ENCODE measurements at regions not wholly inside any gene's neighbourhood (a gene's known extent, or its start where the extent isn't known, plus 50 kb on each side); places are given as distances from the start of the nearest gene placed in this dataset.

- Histone ChIP-seq H3K4me1 (ENCODE audit: control insufficient read depth, low read depth, low read length) (no peaks in the 10 kb centered on the region), H4K5ac (ENCODE audit: low read length) (no peak overlapping the region), H3K4ac (ENCODE audit: low read depth, low read length) (no peak overlapping the region), H3K9ac (ENCODE audit: low read length) (no peak overlapping the region), H3K23ac (ENCODE audit: low read length) (no peak overlapping the region), H4K8ac (ENCODE audit: low read depth, low read length) (no peak overlapping the region), H3K27ac (ENCODE audit: low read depth, low read length) (no peak overlapping the region), H3K4me3 (ENCODE audit: low read length) (no peak overlapping the region), H3K36me3 (ENCODE audit: control insufficient read depth, insufficient read depth, low read length) (no peaks in the 10 kb centered on the region), H3K79me1 (ENCODE audit: low read length) (no peaks in the 10 kb centered on the region), H2BK120ac (ENCODE audit: low read depth, low read length) (no peak overlapping the region), H2BK15ac (replicated peaks; ENCODE audit: low read depth) (no peak overlapping the region), H3K79me2 (ENCODE audit: control insufficient read depth, insufficient read depth, low read length) (no peaks in the 10 kb centered on the region), H2AK5ac (ENCODE audit: low read length) (no peak overlapping the region), H3K18ac (ENCODE audit: low read length) (no peak overlapping the region), H3K4me2 (ENCODE audit: low read length) (no peak overlapping the region), H3K56ac (ENCODE audit: low read length) (no peak overlapping the region), H3K27me3 (ENCODE audit: insufficient read depth, low read length, poor library complexity) (no peaks in the 10 kb centered on the region), H2BK5ac (ENCODE audit: low read length) (no peak overlapping the region)
- no CpG with 5 or more reads among the region's 3 CpGs for WGBS (ENCODE audit: extremely low coverage, insufficient coverage, low lambda C conversion rate)
- DNase-seq, result no peak
Observed at GRCh38 chr2:118521272-118521671, 326.2 kb downstream of the EN1 start.

GRCh38 chr2:118520246-118520645, 327.2 kb downstream of the EN1 start:
- Histone ChIP-seq H3K36me3 (ENCODE audit: control insufficient read depth, insufficient read depth, low read length) (no peaks in the 10 kb centered on the region), H3K4me3 (ENCODE audit: low read length) (no peak overlapping the region), H3K4me2 (ENCODE audit: low read length) (no peak overlapping the region), H3K23ac (ENCODE audit: low read length) (no peak overlapping the region), H2AK5ac (ENCODE audit: low read length) (no peak overlapping the region), H3K4me1 (ENCODE audit: control insufficient read depth, low read depth, low read length) (no peaks in the 10 kb centered on the region), H2BK120ac (ENCODE audit: low read depth, low read length) (no peak overlapping the region), H3K18ac (ENCODE audit: low read length) (no peak overlapping the region), H3K27ac (ENCODE audit: low read depth, low read length) (no peak overlapping the region), H3K9ac (ENCODE audit: low read length) (no peak overlapping the region), H3K27me3 (ENCODE audit: insufficient read depth, low read length, poor library complexity) (no peaks in the 10 kb centered on the region), H4K5ac (ENCODE audit: low read length) (no peak overlapping the region), H3K79me2 (ENCODE audit: control insufficient read depth, insufficient read depth, low read length) (no peaks in the 10 kb centered on the region), H4K8ac (ENCODE audit: low read depth, low read length) (no peak overlapping the region), H2BK15ac (replicated peaks; ENCODE audit: low read depth) (no peak overlapping the region), H3K79me1 (ENCODE audit: low read length) (no peaks in the 10 kb centered on the region), H2BK5ac (ENCODE audit: low read length) (no peak overlapping the region), H3K4ac (ENCODE audit: low read depth, low read length) (no peak overlapping the region), H3K56ac (ENCODE audit: low read length) (no peak overlapping the region)
- no peak for DNase-seq
- no CpG with 5 or more reads among the region's 4 CpGs for WGBS (ENCODE audit: extremely low coverage, insufficient coverage, low lambda C conversion rate)

- Histone ChIP-seq H3K4me1 (ENCODE audit: control insufficient read depth, low read depth, low read length) (no peaks in the 10 kb centered on the region), H4K8ac (ENCODE audit: low read depth, low read length) (no peak overlapping the region), H2AK5ac (ENCODE audit: low read length) (no peak overlapping the region), H2BK15ac (replicated peaks; ENCODE audit: low read depth) (no peak overlapping the region), H3K9ac (ENCODE audit: low read length) (no peak overlapping the region), H3K27ac (ENCODE audit: low read depth, low read length) (no peak overlapping the region), H3K4ac (ENCODE audit: low read depth, low read length) (no peak overlapping the region), H3K4me3 (ENCODE audit: low read length) (no peak overlapping the region), H3K23ac (ENCODE audit: low read length) (no peak overlapping the region), H4K5ac (ENCODE audit: low read length) (no peak overlapping the region), H3K79me2 (ENCODE audit: control insufficient read depth, insufficient read depth, low read length) (no peaks in the 10 kb centered on the region), H3K56ac (ENCODE audit: low read length) (no peak overlapping the region), H3K27me3 (ENCODE audit: insufficient read depth, low read length, poor library complexity) (no peaks in the 10 kb centered on the region), H3K79me1 (ENCODE audit: low read length) (no peaks in the 10 kb centered on the region), H2BK5ac (ENCODE audit: low read length) (no peak overlapping the region), H3K4me2 (ENCODE audit: low read length) (no peak overlapping the region), H2BK120ac (ENCODE audit: low read depth, low read length) (no peak overlapping the region), H3K18ac (ENCODE audit: low read length) (no peak overlapping the region), H3K36me3 (ENCODE audit: control insufficient read depth, insufficient read depth, low read length) (no peaks in the 10 kb centered on the region)
- DNase-seq, result no peak
Observed at GRCh38 chr2:118519511-118519910, 327.9 kb downstream of the EN1 start.

- Histone ChIP-seq H2BK15ac (replicated peaks; ENCODE audit: low read depth) (no peak overlapping the region), H3K27ac (ENCODE audit: low read depth, low read length) (no peak overlapping the region), H2AK5ac (ENCODE audit: low read length) (no peak overlapping the region), H4K8ac (ENCODE audit: low read depth, low read length) (no peak overlapping the region), H3K9ac (ENCODE audit: low read length) (no peak overlapping the region), H3K23ac (ENCODE audit: low read length) (no peak overlapping the region), H3K4me2 (ENCODE audit: low read length) (no peak overlapping the region), H3K56ac (ENCODE audit: low read length) (no peak overlapping the region), H3K18ac (ENCODE audit: low read length) (no peak overlapping the region), H3K79me2 (ENCODE audit: control insufficient read depth, insufficient read depth, low read length) (no peaks in the 10 kb centered on the region), H3K36me3 (ENCODE audit: control insufficient read depth, insufficient read depth, low read length) (no peaks in the 10 kb centered on the region), H2BK5ac (ENCODE audit: low read length) (no peak overlapping the region), H3K27me3 (ENCODE audit: insufficient read depth, low read length, poor library complexity) (no peaks in the 10 kb centered on the region), H4K5ac (ENCODE audit: low read length) (no peak overlapping the region), H2BK120ac (ENCODE audit: low read depth, low read length) (no peak overlapping the region), H3K4me1 (ENCODE audit: control insufficient read depth, low read depth, low read length) (no peaks in the 10 kb centered on the region), H3K4ac (ENCODE audit: low read depth, low read length) (no peak overlapping the region), H3K79me1 (ENCODE audit: low read length) (no peaks in the 10 kb centered on the region), H3K4me3 (ENCODE audit: low read length) (no peak overlapping the region)
- no peak for DNase-seq
- no CpG with 5 or more reads among the region's 4 CpGs for WGBS (ENCODE audit: extremely low coverage, insufficient coverage, low lambda C conversion rate)
Observed at GRCh38 chr2:118510807-118511206, 336.6 kb downstream of the EN1 start.

DNA sequence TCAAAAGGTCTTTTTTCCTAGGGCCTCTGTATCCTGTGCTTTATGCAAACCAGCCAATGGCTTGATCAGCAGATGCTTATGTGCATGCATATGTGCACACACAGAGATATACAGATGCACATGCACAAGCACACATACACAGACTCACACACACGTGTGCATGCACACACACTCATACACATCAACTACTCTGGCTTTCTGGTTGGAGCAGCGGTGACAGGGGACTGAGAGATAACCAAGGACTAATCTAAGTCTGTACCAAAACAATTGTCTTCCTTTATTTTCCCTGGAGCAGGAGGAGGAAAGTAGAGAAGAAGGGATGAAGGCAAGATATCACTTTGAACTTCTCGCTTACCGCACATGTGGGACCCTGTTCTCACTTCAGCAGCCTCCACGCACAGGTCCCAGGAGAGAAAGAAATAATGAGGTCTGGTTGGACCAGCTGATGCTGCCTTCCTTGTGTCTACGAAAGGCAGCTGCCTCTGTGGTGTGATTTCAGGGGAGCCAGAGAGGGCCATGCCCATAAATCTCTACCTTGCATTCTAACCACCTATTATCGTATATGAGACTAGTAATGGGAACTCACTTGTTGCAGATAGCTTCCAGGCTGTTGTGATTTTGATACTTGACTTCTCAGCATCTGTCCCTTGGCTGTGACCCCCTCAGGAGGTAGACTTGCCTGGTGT, 338.0 kb downstream of the EN1 start:
- no peak overlapping the region for H3K4me3 ChIP-seq (ENCODE audit: low read length)
- no peaks in the 10 kb centered on the region for H3K79me1 ChIP-seq (ENCODE audit: low read length)
- no CpG with 5 or more reads among the region's 7 CpGs for WGBS (ENCODE audit: extremely low coverage, insufficient coverage, low lambda C conversion rate)

GRCh38 chr2:118508282-118508681, 339.2 kb downstream of the EN1 start:
- no peak overlapping the region for H2AK5ac ChIP-seq (ENCODE audit: low read length)
- no peaks in the 10 kb centered on the region for H3K79me1 ChIP-seq (ENCODE audit: low read length)
- no peak overlapping the region for H3K18ac ChIP-seq (ENCODE audit: low read length)
- H3K27ac ChIP-seq (ENCODE audit: low read depth, low read length), result no peak overlapping the region
- no peak overlapping the region for H2BK5ac ChIP-seq (ENCODE audit: low read length)
- H2BK15ac ChIP-seq (replicated peaks; ENCODE audit: low read depth), result no peak overlapping the region
- H3K56ac ChIP-seq (ENCODE audit: low read length), result no peak overlapping the region
- no peaks in the 10 kb centered on the region for H3K4me1 ChIP-seq (ENCODE audit: control insufficient read depth, low read depth, low read length)
- H3K9ac ChIP-seq (ENCODE audit: low read length), result no peak overlapping the region
- no peak overlapping the region for H3K23ac ChIP-seq (ENCODE audit: low read length)
- H4K8ac ChIP-seq (ENCODE audit: low read depth, low read length), result no peak overlapping the region
- no peak overlapping the region for H4K5ac ChIP-seq (ENCODE audit: low read length)
- H3K4me2 ChIP-seq (ENCODE audit: low read length), result no peak overlapping the region
- no peak overlapping the region for H3K4me3 ChIP-seq (ENCODE audit: low read length)
- DNase-seq, result no peak
- no peaks in the 10 kb centered on the region for H3K79me2 ChIP-seq (ENCODE audit: control insufficient read depth, insufficient read depth, low read length)
- no peaks in the 10 kb centered on the region for H3K27me3 ChIP-seq (ENCODE audit: insufficient read depth, low read length, poor library complexity)
- H3K36me3 ChIP-seq (ENCODE audit: control insufficient read depth, insufficient read depth, low read length), result no peaks in the 10 kb centered on the region
- no peak overlapping the region for H3K4ac ChIP-seq (ENCODE audit: low read depth, low read length)
- H2BK120ac ChIP-seq (ENCODE audit: low read depth, low read length), result no peak overlapping the region

More for the DNA sequence above, 338.0 kb downstream of the EN1 start:
- Histone ChIP-seq H3K4me2 (ENCODE audit: low read length) (no peak overlapping the region), H3K4ac (ENCODE audit: low read depth, low read length) (no peak overlapping the region), H3K27me3 (ENCODE audit: insufficient read depth, low read length, poor library complexity) (no peaks in the 10 kb centered on the region), H2BK120ac (ENCODE audit: low read depth, low read length) (no peak overlapping the region), H3K79me2 (ENCODE audit: control insufficient read depth, insufficient read depth, low read length) (no peaks in the 10 kb centered on the region), H3K56ac (ENCODE audit: low read length) (no peak overlapping the region), H4K8ac (ENCODE audit: low read depth, low read length) (no peak overlapping the region), H3K9ac (ENCODE audit: low read length) (no peak overlapping the region), H3K36me3 (ENCODE audit: control insufficient read depth, insufficient read depth, low read length) (no peaks in the 10 kb centered on the region), H4K5ac (ENCODE audit: low read length) (no peak overlapping the region), H3K27ac (ENCODE audit: low read depth, low read length) (no peak overlapping the region), H2BK5ac (ENCODE audit: low read length) (no peak overlapping the region), H2BK15ac (replicated peaks; ENCODE audit: low read depth) (no peak overlapping the region), H3K23ac (ENCODE audit: low read length) (no peak overlapping the region), H3K18ac (ENCODE audit: low read length) (no peak overlapping the region), H2AK5ac (ENCODE audit: low read length) (no peak overlapping the region), H3K4me1 (ENCODE audit: control insufficient read depth, low read depth, low read length) (no peaks in the 10 kb centered on the region)
- DNase-seq, result no peak
